Lower leg skin (tissue), 4 donors: ENCODE measurements at regions not wholly inside any gene's neighbourhood (a gene's known extent, or its start where the extent isn't known, plus 50 kb on each side); places are given as distances from the start of the nearest gene placed in this dataset.

Experiments used
- DNase-seq, 2 donors: peaks; one replicate each; pipeline ENCODE4 v3.0.0-alpha.2; 2019; ENCODE audit warnings: low spot score in 2 of 2
- H3K4me3 ChIP-seq: fragments of 200-600 bp; sonication (generic); 2 replicates; pipeline ENCODE4 v1.5.1; 2017; ENCODE audit warnings: mild to moderate bottlenecking, low read depth; ENCODE audit not compliant: poor library complexity, severe bottlenecking
- POLR2A ChIP-seq, 2 donors: fragments of 450-650 bp; IDR thresholded peaks; one replicate each; pipeline ENCODE4 v1.6.1; 2016 to 2017; ENCODE audit warnings: antibody characterized with exemption in 2 of 2, mild to moderate bottlenecking in 1 of 2, moderate library complexity in 1 of 2
- WGBS, 2 donors: methylation state at CpG; one replicate each; pipeline ENCODE4 v1.1.5; 2018; 5-methylcytosine and 5-hydroxymethylcytosine counted together
- intact Hi-C: fragments of 100-400 bp; cut with DNase I; formaldehyde crosslinking; loops from one replicate; pipeline ENCODE4 v1.15.0; 2023; ENCODE audit warnings: low total_unique reads
- TF ChIP-seq, protein P1 (sequence below), 3 donors: fragments of 450-650 bp; IDR thresholded peaks; one replicate each; pipeline ENCODE4 v1.5.1; 2016; ENCODE audit warnings: antibody characterized with exemption in 3 of 3, mild to moderate bottlenecking in 3 of 3, moderate library complexity in 2 of 3

DNA sequence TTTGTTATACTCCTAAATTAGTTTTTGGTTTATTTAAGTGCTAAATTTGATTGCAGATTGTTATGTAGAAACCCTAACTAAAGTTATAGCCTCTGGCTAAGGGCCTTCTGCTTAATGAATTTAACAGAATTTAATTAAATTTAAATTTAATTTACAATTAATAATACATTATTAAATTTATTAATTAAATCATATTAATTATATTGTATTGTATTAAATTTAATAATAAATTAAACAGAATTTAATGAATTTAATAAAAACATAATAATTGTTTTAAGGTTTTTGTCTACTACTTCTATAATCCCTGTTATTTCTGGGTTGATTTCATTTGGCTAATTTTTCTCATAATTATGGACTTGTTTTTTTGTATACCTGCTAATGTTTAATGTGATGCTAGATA, 141.9 kb upstream of the TECRL start:
- no peak for DNase-seq
- TF ChIP-seq POLR2A (IDR thresholded peaks at IDR 0.05) = no peak
- TF ChIP-seq, protein P1, sequence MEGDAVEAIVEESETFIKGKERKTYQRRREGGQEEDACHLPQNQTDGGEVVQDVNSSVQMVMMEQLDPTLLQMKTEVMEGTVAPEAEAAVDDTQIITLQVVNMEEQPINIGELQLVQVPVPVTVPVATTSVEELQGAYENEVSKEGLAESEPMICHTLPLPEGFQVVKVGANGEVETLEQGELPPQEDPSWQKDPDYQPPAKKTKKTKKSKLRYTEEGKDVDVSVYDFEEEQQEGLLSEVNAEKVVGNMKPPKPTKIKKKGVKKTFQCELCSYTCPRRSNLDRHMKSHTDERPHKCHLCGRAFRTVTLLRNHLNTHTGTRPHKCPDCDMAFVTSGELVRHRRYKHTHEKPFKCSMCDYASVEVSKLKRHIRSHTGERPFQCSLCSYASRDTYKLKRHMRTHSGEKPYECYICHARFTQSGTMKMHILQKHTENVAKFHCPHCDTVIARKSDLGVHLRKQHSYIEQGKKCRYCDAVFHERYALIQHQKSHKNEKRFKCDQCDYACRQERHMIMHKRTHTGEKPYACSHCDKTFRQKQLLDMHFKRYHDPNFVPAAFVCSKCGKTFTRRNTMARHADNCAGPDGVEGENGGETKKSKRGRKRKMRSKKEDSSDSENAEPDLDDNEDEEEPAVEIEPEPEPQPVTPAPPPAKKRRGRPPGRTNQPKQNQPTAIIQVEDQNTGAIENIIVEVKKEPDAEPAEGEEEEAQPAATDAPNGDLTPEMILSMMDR (IDR thresholded peaks at IDR 0.05) = no peak
- intact Hi-C loops = no loop called here
- H3K4me3 ChIP-seq = no peak overlapping the region

DNA sequence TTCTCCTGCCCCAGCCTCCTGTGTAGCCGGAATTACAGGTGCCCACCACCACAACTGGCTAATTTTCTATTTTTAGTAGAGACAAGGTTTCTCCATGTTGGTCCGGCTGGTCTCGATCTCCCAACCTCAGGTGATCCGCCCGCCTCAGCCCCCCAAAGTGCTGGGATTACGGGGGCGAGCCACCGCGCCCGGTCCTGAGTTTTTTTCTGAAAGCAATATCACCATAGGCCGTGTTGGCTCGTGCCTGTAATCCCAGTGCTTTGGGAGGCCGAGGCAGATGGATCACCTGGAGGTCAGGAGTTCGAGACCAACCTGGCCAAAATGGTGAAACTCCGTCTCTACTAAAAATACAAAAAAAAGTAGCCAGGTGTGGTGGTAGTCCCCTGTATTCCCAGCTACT, 136.3 kb upstream of the TECRL start:
- WGBS, 2 donors = 91 to 93% methylated on average over 15 of the region's 15 CpGs
- no peak for TF ChIP-seq POLR2A (IDR thresholded peaks at IDR 0.05)
- TF ChIP-seq, protein P1 (IDR thresholded peaks at IDR 0.05) = no peak
- no peak overlapping the region for H3K4me3 ChIP-seq
- DNase-seq = no peak
- intact Hi-C loops = no loop called here

DNA sequence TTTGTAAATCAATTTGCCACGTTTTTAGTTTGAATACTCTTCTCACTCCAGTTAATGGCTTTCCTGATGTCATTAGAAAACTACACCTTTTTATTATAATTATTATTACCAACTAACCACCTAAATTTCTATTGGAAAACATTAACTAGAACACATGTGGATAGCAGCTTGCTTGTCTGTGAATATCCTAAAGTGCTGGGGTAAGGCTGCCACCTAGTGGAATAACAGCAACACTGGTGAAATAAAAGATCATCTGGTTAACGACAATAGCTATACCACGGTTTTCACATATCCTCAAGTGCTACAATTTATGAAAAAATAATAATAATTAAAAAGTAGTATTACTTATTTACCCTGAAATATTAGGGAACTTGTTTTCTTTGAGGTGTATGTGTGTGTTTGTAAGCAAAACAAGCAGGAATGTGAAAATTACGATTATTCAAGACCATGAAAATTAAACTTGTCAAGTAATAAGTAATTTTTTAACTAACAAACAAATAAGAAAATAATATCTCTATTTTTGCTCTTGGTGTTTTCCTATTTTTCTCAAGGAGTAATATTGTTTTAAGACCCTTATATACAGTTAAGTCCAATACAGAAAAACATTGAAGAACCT, 130.1 kb upstream of the TECRL start:
- no peak for TF ChIP-seq POLR2A (IDR thresholded peaks at IDR 0.05)
- TF ChIP-seq, protein P1 (IDR thresholded peaks at IDR 0.05) = no peak
- DNase-seq = no peak
- H3K4me3 ChIP-seq = no peak overlapping the region
- WGBS, 2 donors = 22 to 25% methylated on average over 4 of the region's 4 CpGs
- intact Hi-C loops = no loop called here

DNA sequence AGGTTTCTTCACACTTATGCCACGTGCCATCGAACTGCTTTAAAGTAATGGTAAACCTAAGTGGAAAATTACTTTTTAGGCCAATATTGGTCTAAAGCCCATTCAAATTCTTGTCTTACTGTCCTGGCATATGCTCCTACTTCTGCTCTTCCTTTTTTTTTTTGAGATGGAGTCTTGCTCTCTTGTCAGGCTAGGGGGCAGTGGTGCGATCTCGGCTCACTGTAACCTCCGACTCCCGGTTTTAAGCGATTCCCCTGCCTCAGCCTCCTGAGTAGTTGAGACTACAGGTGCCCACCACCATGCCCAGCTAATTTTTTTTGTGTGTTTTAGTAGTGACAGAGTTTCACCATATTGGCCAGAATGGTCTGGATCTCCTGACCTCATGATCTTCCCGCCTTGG, 129.0 kb upstream of the TECRL start:
- 74 to 75% methylated on average over 8 of the region's 8 CpGs for WGBS, 2 donors
- TF ChIP-seq, protein P1 (IDR thresholded peaks at IDR 0.05) = no peak
- no peak for TF ChIP-seq POLR2A (IDR thresholded peaks at IDR 0.05)
- no peak for DNase-seq
- intact Hi-C loops = no loop called here
- H3K4me3 ChIP-seq = no peak overlapping the region

DNA sequence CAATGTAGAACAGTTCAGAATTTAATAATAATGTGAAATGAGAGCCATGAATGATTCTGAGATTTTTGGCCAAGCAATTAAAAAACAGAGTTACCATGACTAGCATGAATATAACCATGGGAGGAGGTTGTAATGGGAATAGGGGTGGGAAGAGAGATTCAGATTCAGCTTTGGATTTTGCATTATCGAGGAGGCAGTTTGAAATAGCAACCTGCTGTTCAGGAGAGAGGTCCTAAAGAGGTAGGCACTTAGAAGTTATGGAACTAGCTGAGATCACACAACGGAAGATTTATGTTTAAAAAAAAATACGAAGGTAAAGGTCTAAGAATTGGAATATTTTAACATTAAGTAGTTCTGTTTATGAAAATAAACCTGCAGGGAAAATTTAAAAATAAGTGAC, 124.4 kb upstream of the TECRL start:
- intact Hi-C loops = no loop called here
- DNase-seq = no peak
- WGBS, 2 donors = 83 to 91% methylated on average over 3 of the region's 3 CpGs
- no peak for TF ChIP-seq POLR2A (IDR thresholded peaks at IDR 0.05)
- TF ChIP-seq, protein P1 (IDR thresholded peaks at IDR 0.05) = no peak
- no peak overlapping the region for H3K4me3 ChIP-seq

DNA sequence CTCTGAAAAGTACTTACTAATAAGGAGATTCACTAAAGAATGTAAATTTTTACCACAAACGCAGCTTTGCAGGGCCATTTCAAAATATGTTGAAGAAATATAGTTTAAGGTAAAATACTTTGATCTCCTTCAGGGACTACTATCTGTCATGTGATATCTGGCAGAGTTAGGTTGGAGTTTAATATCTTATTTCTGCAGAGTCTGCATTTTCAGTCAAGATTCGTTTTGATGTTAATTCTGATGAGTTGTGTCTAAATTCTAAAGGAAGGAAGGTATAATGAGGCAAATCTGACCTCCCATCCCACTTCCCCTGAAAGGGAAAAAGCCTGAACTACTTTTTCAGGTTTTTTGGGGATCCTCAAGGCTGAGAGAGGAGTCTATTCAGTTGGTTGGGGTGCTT, 123.9 kb upstream of the TECRL start:
- TF ChIP-seq, protein P1 (IDR thresholded peaks at IDR 0.05) = no peak
- no peak for TF ChIP-seq POLR2A (IDR thresholded peaks at IDR 0.05)
- no peak overlapping the region for H3K4me3 ChIP-seq
- DNase-seq = no peak
- 61 to 65% methylated on average over 2 of the region's 2 CpGs for WGBS, 2 donors
- intact Hi-C loops = no loop called here
